A549 (cell line): ENCODE measurements at regions not wholly inside any gene's neighbourhood (a gene's known extent, or its start where the extent isn't known, plus 50 kb on each side); places are given as distances from the start of the nearest gene placed in this dataset.

ENCODE experiments used
- ATAC-seq, 2 experiments: fragments of 200-7000 bp in 1 of 2; fragments of >200 bp in 1 of 2; cut with Nextera tagmentation in 1 of 2; cut with Tn5 transposase in 1 of 2; 3 replicates each; pipeline versions ENCODE4 v1.8.0 to v1.9.1; 2018 to 2020; ENCODE audit warnings: mild to moderate bottlenecking in 1 of 2, moderate library complexity in 1 of 2
- CTCF ChIA-PET: fragments of 300-600 bp; sonication (Branson Sonifier 250); formaldehyde crosslinking; extraction: SDS; loops from one replicate; lab custom pipeline; 2021; ENCODE audit warnings: antibody characterized with exemption, inconsistent platforms; lab: Yijun Ruan, JAX
- POLR2A ChIA-PET: fragments of 350-600 bp; formaldehyde crosslinking; extraction: SDS; loops from one replicate; lab custom pipeline; 2021; ENCODE audit warnings: antibody characterized with exemption, inconsistent platforms; lab: Yijun Ruan, JAX
- DNase-seq, 2 experiments: peaks; one replicate each; pipeline versions ENCODE4 v3.0.0 to v3.0.0-alpha.2; 2011 to 2016; ENCODE audit warnings: low read depth in 1 of 2, low spot score in 1 of 2
- FAIRE-seq: peaks from 2 replicates; lab custom pipeline; 2011; peaks lifted over from hg19 to GRCh38; lab: Jason Lieb, UNC
- H3K27ac ChIP-seq, 2 experiments: fragments of >200 bp; sonication (Bioruptor Twin); formaldehyde crosslinking; 3 replicates each; pipeline ENCODE4 v1.5.1; 2016 to 2017
- H3K4me1 ChIP-seq: fragments of >200 bp; sonication (Bioruptor Twin); formaldehyde crosslinking; 3 replicates; pipeline ENCODE4 v1.6.1; 2016
- H3K4me2 ChIP-seq: fragments of >200 bp; sonication (Bioruptor Twin); formaldehyde crosslinking; 3 replicates; pipeline ENCODE4 v1.6.1; 2016
- H3K4me3 ChIP-seq: fragments of >200 bp; sonication (Bioruptor Twin); formaldehyde crosslinking; 3 replicates; pipeline ENCODE4 v1.5.1; 2016
- H3K9me3 ChIP-seq: fragments of >200 bp; sonication (Bioruptor Twin); formaldehyde crosslinking; 3 replicates; pipeline ENCODE4 v1.6.1; 2016
- CBX8 ChIP-seq: fragments of 200-600 bp; sonication (generic); IDR thresholded peaks from 2 replicates; pipeline ENCODE4 v1.6.1; 2016
- CEBPB ChIP-seq, 2 experiments: fragments of >200 bp in 1 of 2; sonication (Bioruptor Twin) in 1 of 2; formaldehyde crosslinking in 1 of 2; IDR thresholded peaks; 2 replicates each; pipeline ENCODE4 v1.6.1; 2012 to 2016
- CHD4 ChIP-seq: fragments of 200-600 bp; sonication (generic); IDR thresholded peaks from 2 replicates; pipeline ENCODE4 v1.6.1; 2016; ENCODE audit warnings: antibody characterized with exemption, mild to moderate bottlenecking, borderline replicate concordance
- EHF ChIP-seq: fragments of 250-450 bp; sonication (Bioruptor Pico); IDR thresholded peaks from 2 replicates; pipeline ENCODE4 v1.5.0; 2020; ENCODE audit warnings: mild to moderate bottlenecking
- EHMT2 ChIP-seq: fragments of 200-600 bp; sonication (generic); IDR thresholded peaks from 2 replicates; pipeline ENCODE4 v1.6.1; 2016; ENCODE audit warnings: antibody characterized with exemption, low read depth, mild to moderate bottlenecking, moderate library complexity
- ESRRA ChIP-seq: fragments of 150-350 bp; IDR thresholded peaks from 2 replicates; pipeline ENCODE4 v1.6.1; 2014; ENCODE audit warnings: mild to moderate bottlenecking, low read length, borderline replicate concordance
- FOSB ChIP-seq: fragments of 250-450 bp; sonication (Bioruptor Pico); IDR thresholded peaks from 2 replicates; pipeline ENCODE4 v1.5.0; 2020; ENCODE audit warnings: mild to moderate bottlenecking, moderate library complexity
- HDAC2 ChIP-seq: fragments of 200-600 bp; sonication (generic); IDR thresholded peaks from 2 replicates; pipeline ENCODE4 v1.6.1; 2016
- HOXB5 ChIP-seq: fragments of 250-450 bp; sonication (Bioruptor Pico); IDR thresholded peaks from 2 replicates; pipeline ENCODE4 v1.5.0; 2020; ENCODE audit warnings: mild to moderate bottlenecking, moderate library complexity
- JUN ChIP-seq, 2 experiments: fragments of >200 bp; sonication (Bioruptor Twin); formaldehyde crosslinking; IDR thresholded peaks; 2 replicates in 1 of 2; 3 replicates in 1 of 2; pipeline ENCODE4 v1.6.1; 2016 to 2017
- KDM1A ChIP-seq: fragments of 200-600 bp; sonication (generic); IDR thresholded peaks from 2 replicates; pipeline ENCODE4 v1.6.1; 2016; ENCODE audit warnings: low read depth, mild to moderate bottlenecking
- MAZ ChIP-seq: fragments of 150-350 bp; IDR thresholded peaks from 2 replicates; pipeline ENCODE4 v1.6.1; 2014; ENCODE audit warnings: antibody characterized with exemption, low read depth, low read length, borderline replicate concordance
- MYC ChIP-seq: IDR thresholded peaks from 2 replicates; pipeline ENCODE4 v1.6.1; 2012; ENCODE audit warnings: mild to moderate bottlenecking, inconsistent platforms, low read length, improper control_type of control experiment, borderline replicate concordance
- NFE2L2 ChIP-seq: fragments of 150-350 bp; conservative IDR thresholded peaks from 2 replicates; pipeline ENCODE4 v1.6.1; 2014; ENCODE audit warnings: low read length
- NPAS2 ChIP-seq: fragments of 250-450 bp; sonication (Bioruptor Pico); IDR thresholded peaks from 2 replicates; pipeline ENCODE4 v1.8.0; 2022; ENCODE audit warnings: mild to moderate bottlenecking, moderate library complexity, borderline replicate concordance
- PHF8 ChIP-seq: fragments of 200-600 bp; sonication (generic); IDR thresholded peaks from 2 replicates; pipeline ENCODE4 v1.6.1; 2016; ENCODE audit warnings: low read depth, mild to moderate bottlenecking, antibody characterized with exemption, moderate library complexity, borderline replicate concordance
- POLR2AphosphoS2 ChIP-seq: conservative IDR thresholded peaks from 2 replicates; pipeline ENCODE4 v1.6.1; 2012; ENCODE audit warnings: low read length, improper control_type of control experiment, inconsistent platforms
- RARB ChIP-seq: fragments of 250-450 bp; sonication (Bioruptor Pico); IDR thresholded peaks from 2 replicates; pipeline ENCODE4 v1.8.0; 2021; ENCODE audit warnings: mild to moderate bottlenecking, moderate library complexity
- RCOR1 ChIP-seq: fragments of 150-350 bp; IDR thresholded peaks from 2 replicates; pipeline ENCODE4 v1.6.1; 2014; ENCODE audit warnings: antibody characterized with exemption, low read length, low read depth
- RFX5 ChIP-seq: fragments of 450-650 bp; IDR thresholded peaks from 2 replicates; pipeline ENCODE4 v1.7.1; 2014; ENCODE audit warnings: antibody characterized with exemption, mild to moderate bottlenecking, moderate library complexity
- SMC3 ChIP-seq: fragments of >200 bp; sonication (Bioruptor Twin); formaldehyde crosslinking; IDR thresholded peaks from 3 replicates; pipeline ENCODE4 v1.6.1; 2018; ENCODE audit warnings: inconsistent platforms
- TFCP2L1 ChIP-seq: fragments of 250-450 bp; sonication (Bioruptor Pico); IDR thresholded peaks from 2 replicates; pipeline ENCODE4 v1.5.0; 2021; ENCODE audit warnings: mild to moderate bottlenecking
- ZFP36 ChIP-seq: fragments of 450-650 bp; IDR thresholded peaks from 2 replicates; pipeline ENCODE4 v1.6.1; 2014; ENCODE audit warnings: borderline replicate concordance; ENCODE audit not compliant: partially characterized antibody
- ZNF302 ChIP-seq: fragments of 250-450 bp; sonication (Bioruptor Pico); IDR thresholded peaks from 2 replicates; pipeline ENCODE4 v1.9.0; 2021; ENCODE audit warnings: inconsistent platforms, mild to moderate bottlenecking, moderate library complexity
- ZSCAN20 ChIP-seq: fragments of 250-450 bp; sonication (Bioruptor Pico); IDR thresholded peaks from 2 replicates; pipeline ENCODE4 v1.8.0; 2022; ENCODE audit warnings: mild to moderate bottlenecking, moderate library complexity
- WGBS: methylation state at CpG from one replicate; pipeline ENCODE4 v1.1.6; 2017; ENCODE audit errors: missing lambda C conversion rate; 5-methylcytosine and 5-hydroxymethylcytosine counted together
- TF ChIP-seq, protein P1 (sequence below): IDR thresholded peaks from 2 replicates; pipeline ENCODE4 v1.6.1; 2012; ENCODE audit warnings: low read depth, borderline replicate concordance
- TF ChIP-seq, protein P2 (sequence below): fragments of 200-600 bp; sonication (generic); IDR thresholded peaks from 2 replicates; pipeline ENCODE4 v1.6.1; 2016; ENCODE audit warnings: antibody characterized with exemption, mild to moderate bottlenecking, moderate library complexity

DNA sequence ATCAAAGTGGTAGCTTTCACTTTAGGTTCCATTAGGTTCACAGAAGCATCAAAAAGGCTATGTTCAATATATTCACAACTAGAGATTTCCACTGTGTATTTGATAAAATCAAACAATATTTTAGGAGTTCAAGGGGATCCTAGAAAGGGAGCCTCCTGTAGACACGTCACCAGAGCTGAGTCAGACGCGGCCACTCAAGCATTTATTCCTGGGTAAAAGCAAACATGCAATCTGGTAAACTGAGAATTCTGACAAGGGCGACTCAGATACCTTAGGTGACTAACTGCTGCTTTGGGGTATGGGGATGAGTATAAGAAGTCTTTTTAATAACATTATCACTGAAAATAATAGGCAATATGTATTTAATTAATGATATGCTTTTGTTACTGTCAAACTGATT, 118.7 kb upstream of the HMGN3 start:
- CTCF ChIA-PET = no interaction called here

DNA sequence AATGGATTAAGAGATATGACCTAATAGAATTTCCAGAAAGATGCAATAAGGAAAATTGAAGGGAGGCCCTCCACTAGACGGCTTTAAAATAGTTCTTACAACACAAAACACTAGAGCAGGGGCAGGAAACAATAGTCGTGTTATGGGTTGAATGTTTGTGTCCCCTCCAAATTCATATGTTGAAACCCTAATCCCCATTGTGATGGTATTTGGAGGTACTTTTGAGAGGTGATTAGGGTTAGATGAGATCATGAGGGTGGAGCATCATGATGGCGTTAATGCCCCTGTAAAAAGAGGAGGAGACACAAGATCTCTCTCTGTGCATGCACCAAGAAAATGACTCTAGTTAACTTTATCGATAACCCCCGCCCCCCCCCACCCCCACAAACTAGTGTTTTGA, 104.0 kb upstream of the HMGN3 start:
- H3K4me1 ChIP-seq = no peaks in the 10 kb centered on the region
- FAIRE-seq = no peak
- no peak overlapping the region for H3K4me2 ChIP-seq
- 47% methylated on average over 5 of the region's 5 CpGs for WGBS
- H3K9me3 ChIP-seq = no peaks in the 10 kb centered on the region
- ATAC-seq = no peak
- TF ChIP-seq HOXB5 (CRISPR knock-in tag) (no peak), CEBPB (IDR thresholded peaks at IDR 0.05) (no peak), KDM1A (no peak), EHMT2 (no peak), CHD4 (no peak), ZNF302 (CRISPR knock-in tag) (no peak), TFCP2L1 (CRISPR knock-in tag) (no peak), ZFP36 (no peak), RFX5 (no peak), MYC (no peak), CBX8 (no peak), RARB (no peak), MAZ (no peak), POLR2AphosphoS2 (no peak)
- TF ChIP-seq, protein P1, sequence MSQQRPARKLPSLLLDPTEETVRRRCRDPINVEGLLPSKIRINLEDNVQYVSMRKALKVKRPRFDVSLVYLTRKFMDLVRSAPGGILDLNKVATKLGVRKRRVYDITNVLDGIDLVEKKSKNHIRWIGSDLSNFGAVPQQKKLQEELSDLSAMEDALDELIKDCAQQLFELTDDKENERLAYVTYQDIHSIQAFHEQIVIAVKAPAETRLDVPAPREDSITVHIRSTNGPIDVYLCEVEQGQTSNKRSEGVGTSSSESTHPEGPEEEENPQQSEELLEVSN = no peak
- TF ChIP-seq, protein P2, sequence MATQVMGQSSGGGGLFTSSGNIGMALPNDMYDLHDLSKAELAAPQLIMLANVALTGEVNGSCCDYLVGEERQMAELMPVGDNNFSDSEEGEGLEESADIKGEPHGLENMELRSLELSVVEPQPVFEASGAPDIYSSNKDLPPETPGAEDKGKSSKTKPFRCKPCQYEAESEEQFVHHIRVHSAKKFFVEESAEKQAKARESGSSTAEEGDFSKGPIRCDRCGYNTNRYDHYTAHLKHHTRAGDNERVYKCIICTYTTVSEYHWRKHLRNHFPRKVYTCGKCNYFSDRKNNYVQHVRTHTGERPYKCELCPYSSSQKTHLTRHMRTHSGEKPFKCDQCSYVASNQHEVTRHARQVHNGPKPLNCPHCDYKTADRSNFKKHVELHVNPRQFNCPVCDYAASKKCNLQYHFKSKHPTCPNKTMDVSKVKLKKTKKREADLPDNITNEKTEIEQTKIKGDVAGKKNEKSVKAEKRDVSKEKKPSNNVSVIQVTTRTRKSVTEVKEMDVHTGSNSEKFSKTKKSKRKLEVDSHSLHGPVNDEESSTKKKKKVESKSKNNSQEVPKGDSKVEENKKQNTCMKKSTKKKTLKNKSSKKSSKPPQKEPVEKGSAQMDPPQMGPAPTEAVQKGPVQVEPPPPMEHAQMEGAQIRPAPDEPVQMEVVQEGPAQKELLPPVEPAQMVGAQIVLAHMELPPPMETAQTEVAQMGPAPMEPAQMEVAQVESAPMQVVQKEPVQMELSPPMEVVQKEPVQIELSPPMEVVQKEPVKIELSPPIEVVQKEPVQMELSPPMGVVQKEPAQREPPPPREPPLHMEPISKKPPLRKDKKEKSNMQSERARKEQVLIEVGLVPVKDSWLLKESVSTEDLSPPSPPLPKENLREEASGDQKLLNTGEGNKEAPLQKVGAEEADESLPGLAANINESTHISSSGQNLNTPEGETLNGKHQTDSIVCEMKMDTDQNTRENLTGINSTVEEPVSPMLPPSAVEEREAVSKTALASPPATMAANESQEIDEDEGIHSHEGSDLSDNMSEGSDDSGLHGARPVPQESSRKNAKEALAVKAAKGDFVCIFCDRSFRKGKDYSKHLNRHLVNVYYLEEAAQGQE = no peak
- TF ChIP-seq, all 56 proteins: peak for 0
- CTCF ChIA-PET = no interaction called here
- DNase-seq = no peak
- Histone ChIP-seq H3K4me3 (no peak overlapping the region), H3K27ac (no peak overlapping the region)
- POLR2A ChIA-PET = no interaction called here

More for the DNA sequence above, 118.7 kb upstream of the HMGN3 start:
- POLR2A ChIA-PET = no interaction called here
- Histone ChIP-seq H3K9me3 (no peaks in the 10 kb centered on the region), H3K27ac (no peak overlapping the region), H3K4me3 (no peak overlapping the region), H3K4me2 (no peak overlapping the region), H3K4me1 (no peaks in the 10 kb centered on the region)
- WGBS = 51% methylated on average over 4 of the region's 4 CpGs
- no peak for DNase-seq
- no peak for ATAC-seq
- TF ChIP-seq RCOR1 (no peak), HDAC2 (no peak), FOSB (CRISPR knock-in tag) (no peak), SMC3 (no peak), NPAS2 (no peak), MYC (no peak)
- FAIRE-seq = no peak

DNA sequence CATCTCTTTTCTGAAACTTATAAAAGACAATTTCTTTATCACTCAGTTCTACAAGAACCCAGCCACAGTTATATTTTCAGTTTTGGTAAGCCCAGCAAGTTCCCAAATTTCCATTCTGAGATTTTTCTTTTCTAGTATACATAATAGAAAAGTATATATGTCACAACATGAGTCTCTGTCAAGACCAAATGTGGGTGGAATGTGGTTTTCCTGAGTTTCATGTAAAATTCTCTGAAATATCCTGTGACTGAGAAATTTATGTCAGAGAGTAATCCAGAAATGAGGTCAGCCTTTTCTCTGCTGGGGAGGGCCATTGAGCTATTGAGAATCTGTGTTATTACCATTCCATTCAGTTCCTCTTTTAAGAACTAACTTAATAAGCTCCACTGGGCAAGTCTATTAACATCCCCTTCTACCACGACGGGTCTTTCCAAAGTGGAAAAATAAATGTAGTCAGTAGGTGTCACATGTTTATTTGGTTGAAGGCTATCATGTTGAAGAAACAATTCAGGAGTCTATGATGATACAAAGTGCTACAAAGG, 100.7 kb upstream of the HMGN3 start:
- DNase-seq = no peak
- TF ChIP-seq ESRRA = no peak
- no peak for TF ChIP-seq NFE2L2
- TF ChIP-seq JUN (IDR thresholded peaks at IDR 0.05) = no peak
- TF ChIP-seq PHF8 = no peak
- no peak for TF ChIP-seq ZSCAN20 (CRISPR knock-in tag)
- TF ChIP-seq, protein P1 = no peak
- no peak for TF ChIP-seq EHF (CRISPR knock-in tag)
- Histone ChIP-seq H3K4me3 (no peak overlapping the region), H3K27ac (no peak overlapping the region), H3K4me2 (no peak overlapping the region), H3K4me1 (no peaks in the 10 kb centered on the region), H3K9me3 (no peaks in the 10 kb centered on the region)
- FAIRE-seq = no peak
- WGBS = 74% methylated on average over 2 of the region's 2 CpGs
- ChIA-PET CTCF (no interaction called here), POLR2A (no interaction called here)
- ATAC-seq = no peak
